Raji (cell line): ENCODE measurements at regions not wholly inside any gene's neighbourhood (a gene's known extent, or its start where the extent isn't known, plus 50 kb on each side); places are given as distances from the start of the nearest gene placed in this dataset.

Experiments
- POLR2A ChIP-seq: IDR thresholded peaks from 2 replicates; pipeline ENCODE4 v1.6.1; 2011; ENCODE audit warnings: low read depth, low read length, control low read depth; ENCODE audit not compliant: insufficient read depth

DNA sequence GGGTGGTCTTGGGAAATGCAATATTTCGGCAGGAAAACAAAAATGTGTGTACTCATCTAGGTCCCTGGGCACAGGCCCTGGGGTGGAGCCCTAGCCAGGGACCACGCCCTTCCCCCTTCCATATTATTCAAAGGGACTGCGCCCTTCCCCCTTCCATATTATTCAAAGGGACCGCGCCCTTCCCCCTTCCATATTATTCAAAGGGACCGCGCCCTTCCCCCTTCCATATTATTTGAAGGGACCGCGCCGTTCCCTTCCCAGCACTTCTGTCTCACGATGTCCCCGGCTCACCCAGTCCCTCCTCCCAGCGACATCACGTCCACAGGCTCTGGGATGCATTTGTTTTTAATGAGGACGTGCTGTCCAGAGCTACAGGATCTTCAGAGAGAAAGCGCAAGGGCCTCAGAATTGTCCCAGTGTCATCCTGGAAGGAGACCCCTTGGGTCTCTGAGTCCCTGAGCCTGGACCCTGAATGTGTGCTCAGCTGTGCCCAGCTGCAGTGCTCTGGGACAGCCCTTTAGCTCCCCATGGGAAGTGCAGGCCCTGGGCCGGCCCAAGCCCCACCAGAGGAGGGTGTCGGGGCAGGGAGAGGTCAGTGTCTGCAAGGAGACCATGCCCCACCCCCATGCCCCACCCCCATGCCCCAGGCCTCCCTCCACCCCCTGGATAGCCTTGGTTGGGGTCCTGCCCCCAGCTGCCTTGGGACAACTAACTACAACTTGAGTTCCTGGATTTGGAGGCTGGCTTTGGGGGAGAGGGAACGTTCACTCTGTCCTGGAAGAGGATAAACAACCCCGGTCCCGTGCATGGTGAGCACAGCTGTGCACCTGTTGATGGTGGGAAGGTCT, 810.0 kb downstream of the BRD1 start:
- TF ChIP-seq POLR2A = no peak

DNA sequence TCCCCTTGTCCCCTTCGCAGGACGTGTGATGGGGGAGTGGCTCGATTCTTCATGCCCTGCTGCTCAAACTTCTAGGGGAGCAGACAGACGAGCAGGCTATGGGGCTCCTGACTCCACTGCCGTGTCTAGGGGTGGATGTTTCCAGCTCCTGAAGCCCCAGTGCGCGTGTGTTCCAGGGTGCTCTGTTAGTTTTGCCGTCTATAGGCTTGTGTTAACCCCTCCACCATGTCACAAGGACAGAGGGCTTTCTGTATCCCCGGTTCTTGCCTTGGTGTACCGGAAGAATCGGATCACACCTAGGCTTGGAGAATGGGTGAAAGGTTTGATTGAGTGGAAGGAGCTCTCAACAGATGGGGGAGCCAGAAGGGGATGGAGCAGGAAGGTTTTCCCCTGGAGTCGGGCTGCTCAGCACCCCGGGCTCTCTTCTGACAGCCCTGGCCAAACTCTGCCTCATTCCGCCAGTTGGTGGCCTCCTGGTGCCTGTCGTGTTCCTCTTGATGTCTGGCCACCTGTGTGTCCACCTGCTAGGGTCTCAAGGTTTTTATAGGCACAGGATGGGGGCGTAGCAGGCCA, 810.7 kb downstream of the BRD1 start:
- no peak for TF ChIP-seq POLR2A

DNA sequence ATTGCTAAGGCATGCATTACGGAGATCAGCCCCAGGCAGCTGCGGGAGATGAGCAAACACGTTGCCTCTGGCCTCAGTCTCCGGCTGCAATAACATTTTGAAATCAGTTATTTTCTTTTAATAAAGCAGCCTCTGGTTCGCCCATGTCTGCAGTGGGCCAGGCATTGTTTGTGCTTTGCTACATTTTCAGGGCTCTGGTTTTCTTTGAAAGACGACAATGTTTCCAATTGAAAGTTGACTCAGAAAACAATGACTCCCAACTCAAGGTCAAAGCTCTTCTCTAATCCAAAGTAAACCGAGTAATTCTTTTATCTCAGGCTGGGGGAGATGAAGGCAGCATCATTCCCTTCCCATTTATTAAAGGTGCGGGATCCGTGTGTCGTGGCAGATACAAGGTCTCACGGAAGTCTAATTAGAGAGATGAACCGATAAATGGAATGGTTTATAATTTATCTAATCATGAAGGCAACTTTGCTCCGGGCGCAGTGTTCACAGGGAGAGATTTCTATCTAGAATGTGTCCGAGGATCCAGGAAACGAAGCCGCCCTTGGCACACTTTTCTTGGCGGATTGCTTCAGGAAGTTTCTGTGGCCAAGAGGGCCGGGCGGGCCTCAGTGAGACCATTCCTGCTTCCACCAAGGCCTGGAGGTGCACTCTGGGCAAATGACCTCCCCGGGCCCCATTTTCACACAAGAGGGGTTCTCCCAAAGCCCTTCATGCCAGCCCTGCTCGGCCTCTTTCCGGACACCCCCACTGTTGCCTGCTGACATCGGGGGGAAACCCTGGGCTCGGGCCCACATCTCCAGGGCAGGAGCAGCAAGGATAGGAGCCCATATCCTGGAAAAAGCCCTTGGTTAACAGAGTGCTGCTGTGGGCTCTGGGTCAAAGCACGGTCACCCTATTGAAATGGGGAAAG, 811.4 kb downstream of the BRD1 start:
- no peak for TF ChIP-seq POLR2A

DNA sequence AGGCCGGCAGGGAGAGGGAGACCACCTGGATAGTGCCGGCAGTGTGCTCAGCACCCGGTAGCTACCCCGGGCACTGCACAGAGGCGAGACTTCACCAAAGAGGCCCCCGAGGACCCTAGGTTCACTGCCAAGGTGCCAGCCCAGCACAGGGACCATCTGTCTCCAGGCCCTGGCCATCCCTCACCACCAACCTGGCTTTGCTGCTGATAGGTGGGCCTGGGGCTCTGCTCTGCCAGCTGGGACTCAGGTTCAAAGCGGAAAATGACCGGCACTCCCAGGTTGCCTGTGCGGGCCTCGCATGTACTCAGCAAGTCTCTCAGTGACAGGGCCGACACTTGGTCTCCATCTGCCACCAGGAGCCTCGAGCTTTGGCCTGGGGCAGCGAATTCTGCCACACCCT, 812.2 kb downstream of the BRD1 start:
- no peak for TF ChIP-seq POLR2A

DNA sequence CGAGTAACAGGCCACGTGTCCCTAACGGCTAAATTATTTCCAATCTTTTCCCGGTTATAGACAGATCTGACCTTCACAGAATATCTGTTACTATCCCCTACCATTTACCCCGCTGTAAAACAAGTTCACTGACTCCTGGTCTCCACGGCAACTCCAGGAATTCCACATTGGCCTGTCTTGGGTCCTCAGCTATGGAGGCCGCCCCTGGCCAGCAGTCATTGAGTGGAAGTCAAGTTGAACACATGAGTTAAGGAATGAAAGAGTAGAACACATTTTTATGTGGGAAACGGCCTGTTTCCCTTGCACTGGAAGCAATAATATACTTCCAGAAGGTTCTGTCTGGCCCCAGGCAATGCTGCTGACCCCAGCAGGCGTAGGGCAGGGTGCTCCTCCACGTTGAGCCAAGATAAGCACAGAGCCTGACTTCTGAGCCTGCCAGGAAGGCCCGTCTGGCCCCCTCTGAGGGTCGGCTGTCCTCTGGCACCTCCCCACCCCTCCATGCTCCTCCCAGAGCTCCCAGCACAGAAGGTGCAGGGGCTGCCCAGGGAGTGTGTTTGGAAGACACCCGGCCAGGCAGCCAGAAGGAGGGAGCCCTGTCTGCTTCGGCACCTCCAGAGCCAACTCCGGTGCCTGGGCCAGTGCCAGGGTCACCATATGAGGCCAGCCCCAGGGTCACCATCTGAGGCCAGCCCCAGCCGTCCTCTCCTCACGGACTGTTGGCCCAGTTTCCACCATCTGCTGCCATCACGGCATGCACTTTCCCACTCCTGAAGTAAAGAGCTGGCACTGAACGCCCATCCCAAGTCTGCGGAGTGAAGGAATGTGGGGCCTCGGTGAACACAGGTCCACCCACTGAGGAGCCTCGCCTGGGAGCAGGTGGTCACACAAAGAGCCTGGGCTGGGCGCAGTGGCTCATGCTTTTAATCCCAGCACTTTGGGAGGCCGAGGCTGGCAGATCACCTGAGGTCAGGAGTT, 813.2 kb downstream of the BRD1 start:
- TF ChIP-seq POLR2A = no peak

DNA sequence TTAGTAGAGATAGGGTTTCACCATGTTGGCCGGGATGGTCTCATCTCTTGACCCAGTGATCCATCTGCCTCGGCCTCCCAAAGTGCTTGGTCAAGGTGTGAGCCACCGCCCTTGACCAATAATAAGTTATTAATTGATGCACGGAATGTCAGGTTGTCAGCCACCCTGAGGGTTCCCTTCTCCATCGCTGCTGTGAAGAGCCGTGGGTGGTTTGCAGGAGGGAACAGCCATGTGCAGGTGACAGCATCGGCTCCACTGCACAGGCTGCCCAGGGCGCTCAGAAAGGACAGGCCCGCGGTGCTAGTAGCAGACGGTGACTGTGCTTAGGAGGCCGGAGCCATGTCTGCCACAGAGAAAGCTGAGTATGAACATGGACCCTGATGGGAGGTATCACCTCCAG, 814.0 kb downstream of the BRD1 start:
- no peak for TF ChIP-seq POLR2A

DNA sequence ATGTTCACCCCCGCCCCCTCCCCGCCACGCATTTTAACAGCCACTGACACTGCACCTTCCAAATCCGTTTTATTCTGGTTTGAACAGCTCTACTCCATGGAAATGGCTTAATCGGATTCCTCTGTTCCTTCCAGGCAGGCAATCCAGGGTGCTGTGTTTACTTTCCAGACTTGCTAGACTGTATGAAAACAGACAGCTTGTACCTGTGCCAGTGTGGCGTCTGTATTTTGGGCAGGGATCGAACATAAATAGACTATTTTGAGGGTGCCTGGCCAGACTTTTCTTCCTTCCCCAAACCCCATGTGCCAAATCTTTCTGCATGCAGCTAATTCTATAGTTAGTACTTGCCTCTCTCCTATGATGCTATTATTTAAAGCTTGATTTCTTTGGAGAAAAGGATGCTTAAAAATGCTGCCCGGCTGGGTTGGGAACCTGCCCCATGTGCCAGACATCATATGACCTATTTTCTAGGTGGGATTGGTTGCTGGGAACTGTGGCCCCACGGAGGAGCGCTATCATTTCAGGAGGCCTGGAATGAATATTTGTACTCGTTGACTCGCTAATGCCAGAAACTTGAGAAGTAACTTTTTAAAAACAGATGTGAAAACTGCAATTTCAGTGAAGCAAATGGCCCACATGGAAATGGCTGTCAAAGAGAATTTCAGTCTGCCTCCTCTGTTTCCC, 814.8 kb downstream of the BRD1 start:
- TF ChIP-seq POLR2A = no peak

DNA sequence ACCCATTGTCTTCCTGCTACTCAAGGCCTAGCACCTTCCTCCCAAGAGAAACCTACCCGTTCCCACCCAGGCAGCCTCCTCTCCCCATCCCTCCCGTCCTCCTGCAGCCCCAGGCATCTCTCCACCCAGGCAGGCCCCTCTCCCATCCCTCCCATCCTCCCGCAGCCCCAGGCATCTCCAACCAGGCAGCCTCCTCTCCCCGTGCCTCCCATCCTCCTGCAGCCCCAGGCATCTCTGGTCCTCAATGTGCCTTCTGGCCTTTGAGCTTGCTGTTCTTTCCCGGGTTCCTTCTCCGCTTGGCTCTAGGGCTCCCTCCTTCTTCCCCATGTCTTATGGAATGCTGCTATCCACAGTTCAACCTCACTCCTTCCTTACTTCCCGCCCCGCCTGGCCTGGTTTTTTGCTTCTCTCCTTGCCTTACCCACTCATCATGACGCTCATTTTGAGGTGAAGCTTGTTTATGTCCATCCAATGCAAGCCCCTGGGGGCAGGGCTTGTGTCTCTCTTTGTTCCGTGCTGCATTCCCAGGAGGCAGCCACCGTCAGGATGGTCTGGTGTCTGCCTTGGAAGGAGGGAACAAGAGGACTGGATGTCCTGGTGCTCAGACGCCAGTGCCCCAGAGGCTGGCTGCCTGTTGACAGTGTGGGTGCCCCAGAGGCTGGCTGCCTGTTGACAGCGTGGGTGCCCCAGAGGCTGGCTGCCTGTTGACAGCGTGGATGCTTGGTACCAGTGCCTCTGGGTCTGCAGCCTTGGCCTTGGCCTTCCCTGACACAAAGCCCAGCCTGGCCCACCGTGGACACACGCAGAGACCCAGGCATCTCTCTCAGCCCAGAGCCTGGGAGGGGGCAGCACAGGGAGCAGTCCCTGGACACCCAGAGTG, 815.7 kb downstream of the BRD1 start:
- TF ChIP-seq POLR2A = no peak

DNA sequence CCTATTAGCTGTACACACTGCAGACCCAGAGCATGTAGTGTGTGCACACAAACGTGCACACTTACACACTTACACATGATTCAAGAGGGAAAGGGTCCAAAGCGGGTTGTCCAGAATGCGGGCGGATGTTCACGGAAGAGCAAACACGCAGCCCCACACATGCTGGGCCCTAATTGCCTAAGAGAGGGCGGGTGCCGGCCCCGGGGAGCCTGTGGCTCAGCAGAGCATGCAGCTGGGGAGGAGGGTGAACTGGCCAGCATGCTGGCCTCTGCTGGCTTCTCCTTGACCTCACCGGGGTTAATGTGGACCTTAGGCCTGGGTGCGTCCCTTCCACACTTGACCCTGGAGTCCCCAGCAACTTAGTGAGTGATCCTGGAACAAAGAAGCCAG, 816.3 kb downstream of the BRD1 start:
- no peak for TF ChIP-seq POLR2A

DNA sequence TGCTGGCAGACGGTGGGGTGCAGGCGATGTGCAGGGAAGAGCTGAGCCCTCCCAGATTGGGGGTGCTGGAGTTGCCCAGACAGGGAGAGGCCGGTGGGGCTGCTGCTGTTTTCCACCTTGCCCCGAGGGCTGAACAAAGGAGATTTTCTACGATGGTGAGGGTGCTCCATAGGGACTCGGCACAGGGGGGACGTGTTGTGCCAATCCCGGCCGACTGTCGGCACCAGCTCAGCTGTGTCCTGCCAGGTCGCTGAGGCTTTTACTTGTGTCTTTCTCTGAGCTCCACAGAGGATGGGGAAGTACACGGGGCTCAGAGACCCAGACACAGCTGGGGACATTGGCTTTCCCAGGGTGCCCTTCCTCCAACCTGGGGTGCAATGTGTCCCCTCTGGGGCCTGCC, 816.8 kb downstream of the BRD1 start:
- no peak for TF ChIP-seq POLR2A

DNA sequence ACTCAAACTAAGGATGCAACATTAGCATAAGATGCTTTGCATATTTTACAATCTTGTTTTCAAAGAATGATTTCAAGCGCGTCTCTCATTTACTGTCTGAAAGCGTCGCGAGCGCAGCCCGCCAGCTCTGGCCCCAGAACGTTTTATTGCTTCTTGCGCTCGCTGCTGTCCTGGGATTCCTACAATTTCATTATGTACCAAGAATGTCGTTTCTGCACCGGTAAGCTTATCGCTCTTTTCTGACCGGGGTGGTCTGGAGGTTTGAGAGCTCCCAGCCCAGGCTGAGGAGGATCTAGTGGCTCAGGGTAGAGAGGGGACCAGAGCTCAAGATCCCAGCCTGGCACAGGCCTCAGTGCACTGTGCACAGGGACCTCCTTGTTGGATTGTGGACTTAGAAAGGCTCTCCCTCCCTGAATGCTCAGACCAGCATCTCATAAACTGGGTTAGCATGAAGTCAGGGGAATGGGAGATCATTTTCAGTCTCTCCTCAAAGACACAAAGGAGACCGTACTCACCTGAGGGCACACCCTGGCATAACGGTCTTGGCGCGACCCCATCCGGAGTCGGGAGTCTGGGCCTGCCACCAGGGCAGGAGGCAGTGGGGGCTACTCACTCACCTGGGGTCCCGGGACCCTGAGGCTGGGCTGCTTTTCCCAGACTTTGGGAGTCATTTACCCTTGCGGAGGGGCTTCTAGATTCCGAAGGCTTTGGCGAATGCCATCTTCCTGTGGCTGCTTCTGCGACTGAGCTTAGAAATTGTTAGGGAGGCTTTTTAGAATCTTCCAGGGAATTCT, 817.4 kb downstream of the BRD1 start:
- no peak for TF ChIP-seq POLR2A

DNA sequence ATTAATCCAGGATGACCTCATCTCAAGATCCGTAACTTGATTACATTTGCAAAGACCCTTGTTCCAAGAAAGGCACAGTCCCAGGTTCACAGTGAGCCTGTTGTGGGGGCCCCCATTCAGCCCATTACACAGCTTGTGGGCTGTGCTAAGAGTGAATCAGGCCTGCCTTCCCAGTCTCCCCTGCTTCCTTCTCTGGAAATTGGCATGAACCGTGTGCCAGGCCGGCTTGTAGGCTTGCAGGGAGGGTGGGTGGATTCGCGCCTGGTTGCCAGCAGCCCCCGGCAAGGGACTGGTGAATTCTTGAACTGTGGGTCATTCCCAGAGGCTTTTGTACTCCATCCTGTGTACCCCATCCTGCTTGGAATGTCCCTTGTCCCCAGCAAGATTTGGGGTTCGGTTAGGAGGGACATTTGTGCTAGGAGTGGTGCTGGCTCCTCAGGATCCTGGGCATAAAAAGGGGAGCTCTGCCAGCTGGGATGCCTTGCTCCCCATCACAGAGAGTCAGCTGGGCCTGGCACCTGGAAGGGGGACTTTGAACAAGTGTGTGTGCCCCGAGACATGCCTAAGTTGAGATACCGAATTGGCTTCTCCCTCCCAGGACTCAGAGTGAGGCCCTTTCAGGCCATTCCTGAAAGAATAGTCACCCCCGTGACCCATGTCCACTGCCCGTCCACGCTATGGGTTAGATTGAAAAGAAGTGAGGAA, 818.2 kb downstream of the BRD1 start:
- TF ChIP-seq POLR2A = no peak
